ENCODE measurements at regions not wholly inside any gene's neighbourhood (a gene's known extent, or its start where the extent isn't known, plus 50 kb on each side); places are given as distances from the start of the nearest gene placed in this dataset.

GRCh38 chr10:33800545-33800944 lies 466.1 kb upstream of the NRP1 start:
- Histone ChIP-seq H4K8ac (replicated peaks; ENCODE audit: insufficient read length, low read depth, low read length) (no peak overlapping the region), H2BK20ac (ENCODE audit: low read depth, low read length, poor library complexity, severe bottlenecking) (no peak overlapping the region), H3K27ac (ENCODE audit: insufficient read length, low read depth, low read length) (no peak overlapping the region), H4K91ac (ENCODE audit: insufficient read length, low read depth, low read length) (no peak overlapping the region), H2AFZ (ENCODE audit: low read length) (no peak overlapping the region), H3K9me3 (ENCODE audit: control insufficient read depth, low read depth, low read length) (no peaks in the 10 kb centered on the region), H3K27me3 (ENCODE audit: insufficient read depth, low read length) (no peaks in the 10 kb centered on the region), H2BK5ac (ENCODE audit: insufficient read length, low read length) (no peak overlapping the region), H3K56ac (ENCODE audit: insufficient read length, low read depth, low read length) (no peak overlapping the region), H4K20me1 (ENCODE audit: control insufficient read depth, insufficient read depth, insufficient read length) (no peaks in the 10 kb centered on the region), H3K4me2 (ENCODE audit: insufficient read depth, insufficient read length, low read length) (no peak overlapping the region), H3T11ph (ENCODE audit: low read length) (no peak overlapping the region), H2BK15ac (ENCODE audit: low read depth, low read length) (no peak overlapping the region), H2AK5ac (ENCODE audit: insufficient read length, low read length) (no peak overlapping the region), H3K23me2 (ENCODE audit: insufficient read length, low read depth, low read length, poor library complexity, severe bottlenecking) (no peaks in the 10 kb centered on the region), H3K79me1 (ENCODE audit: insufficient read depth, low read depth, low read length, poor library complexity, severe bottlenecking) (no peaks in the 10 kb centered on the region), H3K79me2 (ENCODE audit: insufficient read depth, low read length) (0 out of 2 replicates have a peak, but pooled peaks cover 1% of the 10 kb centered on the region), H3K4ac (ENCODE audit: low read depth, low read length) (no peak overlapping the region), H2BK120ac (ENCODE audit: low read depth, low read length, poor library complexity, severe bottlenecking) (no peak overlapping the region), H3K18ac (ENCODE audit: insufficient read length, low read depth, low read length) (no peak overlapping the region), H2BK12ac (ENCODE audit: insufficient read length, low read depth, low read length) (no peak overlapping the region), H3K23ac (ENCODE audit: insufficient read length, low read depth, low read length) (no peak overlapping the region), H3K14ac (ENCODE audit: insufficient read depth, low read length) (no peak overlapping the region), H3K4me1 (ENCODE audit: insufficient read depth, low read length) (peaks cover 5% of the 10 kb centered on the region; the same call in 1 of the 2 replicates), H3K9ac (ENCODE audit: extremely low read depth, insufficient read length, low read length) (no peak overlapping the region), H4K5ac (ENCODE audit: insufficient read length, low read depth, low read length) (no peak overlapping the region)
- no CpG with 5 or more reads among the region's 5 CpGs for WGBS (ENCODE audit: extremely low coverage, insufficient read length, low lambda C conversion rate)
- TF ChIP-seq, protein P1, sequence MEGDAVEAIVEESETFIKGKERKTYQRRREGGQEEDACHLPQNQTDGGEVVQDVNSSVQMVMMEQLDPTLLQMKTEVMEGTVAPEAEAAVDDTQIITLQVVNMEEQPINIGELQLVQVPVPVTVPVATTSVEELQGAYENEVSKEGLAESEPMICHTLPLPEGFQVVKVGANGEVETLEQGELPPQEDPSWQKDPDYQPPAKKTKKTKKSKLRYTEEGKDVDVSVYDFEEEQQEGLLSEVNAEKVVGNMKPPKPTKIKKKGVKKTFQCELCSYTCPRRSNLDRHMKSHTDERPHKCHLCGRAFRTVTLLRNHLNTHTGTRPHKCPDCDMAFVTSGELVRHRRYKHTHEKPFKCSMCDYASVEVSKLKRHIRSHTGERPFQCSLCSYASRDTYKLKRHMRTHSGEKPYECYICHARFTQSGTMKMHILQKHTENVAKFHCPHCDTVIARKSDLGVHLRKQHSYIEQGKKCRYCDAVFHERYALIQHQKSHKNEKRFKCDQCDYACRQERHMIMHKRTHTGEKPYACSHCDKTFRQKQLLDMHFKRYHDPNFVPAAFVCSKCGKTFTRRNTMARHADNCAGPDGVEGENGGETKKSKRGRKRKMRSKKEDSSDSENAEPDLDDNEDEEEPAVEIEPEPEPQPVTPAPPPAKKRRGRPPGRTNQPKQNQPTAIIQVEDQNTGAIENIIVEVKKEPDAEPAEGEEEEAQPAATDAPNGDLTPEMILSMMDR (conservative IDR thresholded peaks at IDR 0.05), result no peak
- DNase-seq, result no peak
- Mint-ChIP-seq H3K27ac (no peak overlapping the region), H3K4me1 (peaks cover 15 to 20% of the 10 kb centered on the region in 2 experiments), H3K9me3 (no peaks in the 10 kb centered on the region; a peak in 1 of 5 replicates), H3K36me3 (ENCODE audit: insufficient read depth in 1 of 3, low read depth in 3 of 3) (no peaks in the 10 kb centered on the region), H3K4me3 (no peak overlapping the region), H3K27me3 (ENCODE audit: low read depth) (no peaks in the 10 kb centered on the region)

Data from H9 (cell line).